ENCODE measurements at regions not wholly inside any gene's neighbourhood (a gene's known extent, or its start where the extent isn't known, plus 50 kb on each side); places are given as distances from the start of the nearest gene placed in this dataset.

GRCh38 chr9:6113819-6114218 lies 98.4 kb upstream of the RANBP6 start:
- TF ChIP-seq CTCF (optimal IDR thresholded peaks at IDR 0.05 in 1 of 3, IDR thresholded peaks at IDR 0.05 in 1 of 3, conservative IDR thresholded peaks at IDR 0.05 in 1 of 3; ENCODE audit: extremely low read depth in 1 of 3, insufficient read depth in 2 of 3, low read length in 3 of 3) (no peak), EZH2 (IDR thresholded peaks at IDR 0.05; ENCODE audit: low read length) (no peak)
